H1 (cell line): ENCODE measurements at regions not wholly inside any gene's neighbourhood (a gene's known extent, or its start where the extent isn't known, plus 50 kb on each side); places are given as distances from the start of the nearest gene placed in this dataset.

Experiments used
- CTCF ChIA-PET: fragments of 300-600 bp; sonication (Branson Sonifier 250); formaldehyde crosslinking; loops from one replicate; lab custom pipeline; 2021; ENCODE audit not compliant: partially characterized antibody; lab: Charles Lee
- POLR2A ChIA-PET: fragments of 300-600 bp; sonication (Branson Sonifier 250); formaldehyde crosslinking; loops from one replicate; lab custom pipeline; 2021; ENCODE audit warnings: inconsistent platforms; ENCODE audit not compliant: partially characterized antibody; lab: Charles Lee
- DNase-seq, 2 experiments: peaks; one replicate each; pipeline versions ENCODE4 v3.0.0 to v3.0.0-alpha.2; 2010 to 2022; ENCODE audit warnings: low spot score in 2 of 2, low read depth in 1 of 2, mixed read lengths in 1 of 2
- FAIRE-seq: peaks from 2 replicates; lab custom pipeline; 2011; peaks lifted over from hg19 to GRCh38; lab: Jason Lieb, UNC
- H2AFZ ChIP-seq: 2 replicates; pipeline ENCODE4 v1.8.1; 2012; ENCODE audit warnings: low read length, inconsistent platforms
- H2AK5ac ChIP-seq: 2 replicates; pipeline ENCODE4 v1.6.1; 2013; ENCODE audit warnings: low read depth, low read length
- H2BK120ac ChIP-seq: replicated peaks from 2 replicates; pipeline ENCODE3; 2013; ENCODE audit warnings: low read depth, low read length, inconsistent platforms
- H2BK12ac ChIP-seq: 2 replicates; pipeline ENCODE4 v1.6.1; 2013; ENCODE audit warnings: low read depth, low read length
- H2BK15ac ChIP-seq: 2 replicates; pipeline ENCODE4 v1.6.1; 2013; ENCODE audit warnings: low read length
- H2BK20ac ChIP-seq: 2 replicates; pipeline ENCODE4 v1.6.1; 2013; ENCODE audit warnings: low read length
- H2BK5ac ChIP-seq: 2 replicates; pipeline ENCODE4 v1.6.1; 2013; ENCODE audit warnings: low read depth, low read length
- H3K14ac ChIP-seq: 2 replicates; pipeline ENCODE4 v1.6.1; 2013; ENCODE audit warnings: inconsistent platforms; ENCODE audit not compliant: insufficient read length
- H3K18ac ChIP-seq: 2 replicates; pipeline ENCODE4 v1.6.1; 2013; ENCODE audit warnings: low read length; ENCODE audit errors: extremely low read depth
- H3K23ac ChIP-seq: 2 replicates; pipeline ENCODE4 v1.6.1; 2013; ENCODE audit warnings: inconsistent platforms; ENCODE audit not compliant: insufficient read length
- H3K23me2 ChIP-seq: 2 replicates; pipeline ENCODE4 v1.6.1; 2013; ENCODE audit warnings: low read depth, low read length
- H3K27ac ChIP-seq: 2 replicates; pipeline ENCODE4 v1.6.1; 2011; ENCODE audit warnings: low read depth, low read length, inconsistent platforms
- H3K27me3 ChIP-seq, 4 experiments: replicated peaks in 1 of 4; 1 replicate in 1 of 4; 2 replicates in 3 of 4; pipeline versions ENCODE4 v1.6.1 to v1.8.1; 2011 to 2013; ENCODE audit warnings: low read length in 3 of 4, mild to moderate bottlenecking in 3 of 4, inconsistent platforms in 2 of 4, mixed read lengths in 2 of 4, moderate library complexity in 1 of 4; ENCODE audit not compliant: control insufficient read depth in 3 of 4, insufficient read depth in 3 of 4; ENCODE audit errors: extremely low read depth in 1 of 4
- H3K36me3 ChIP-seq, 4 experiments: 2 replicates each; pipeline versions ENCODE4 v1.6.1 to v1.8.1; 2011 to 2013; ENCODE audit warnings: mild to moderate bottlenecking in 4 of 4, low read length in 3 of 4, moderate library complexity in 2 of 4, control low read depth in 1 of 4, inconsistent platforms in 1 of 4; ENCODE audit not compliant: insufficient read depth in 4 of 4, control insufficient read depth in 2 of 4
- H3K4ac ChIP-seq: replicated peaks from 2 replicates; pipeline ENCODE3; 2013; ENCODE audit warnings: low read length, low read depth, mixed read lengths, inconsistent platforms; ENCODE audit not compliant: insufficient read length
- H3K4me1 ChIP-seq, 4 experiments: replicated peaks in 1 of 4; 1 replicate in 1 of 4; 2 replicates in 3 of 4; pipeline versions ENCODE4 v1.6.1 to v1.8.1; 2011 to 2013; ENCODE audit warnings: low read length in 3 of 4, inconsistent platforms in 2 of 4, mixed read lengths in 1 of 4; ENCODE audit not compliant: insufficient read depth in 4 of 4, control insufficient read depth in 3 of 4
- H3K4me2 ChIP-seq, 2 experiments: 2 replicates each; pipeline versions ENCODE4 v1.6.1 to v1.8.1; 2011 to 2013; ENCODE audit warnings: low read depth in 2 of 2, low read length in 2 of 2, control low read depth in 1 of 2, inconsistent platforms in 1 of 2, mild to moderate bottlenecking in 1 of 2; ENCODE audit not compliant: insufficient read depth in 1 of 2
- H3K4me3 ChIP-seq, 4 experiments: fragments of 200-600, 300-600 bp in 1 of 4; sonication (generic), shearing (Covaris generic), sonication (Bioruptor Twin) in 1 of 4; 2 replicates each; pipeline versions ENCODE4 v1.5.1 to v1.8.1; 2011 to 2016; ENCODE audit warnings: low read length in 4 of 4, low read depth in 3 of 4, control low read depth in 2 of 4, inconsistent platforms in 2 of 4, mild to moderate bottlenecking in 2 of 4, mixed read lengths in 1 of 4, moderate library complexity in 1 of 4; ENCODE audit not compliant: insufficient read depth in 2 of 4; ENCODE audit errors: extremely low read depth in 1 of 4
- H3K56ac ChIP-seq: replicated peaks from 2 replicates; pipeline ENCODE3; 2013; ENCODE audit warnings: low read depth, mild to moderate bottlenecking, mixed read lengths, low read length, inconsistent platforms; ENCODE audit not compliant: insufficient read length
- H3K79me1 ChIP-seq: 2 replicates; pipeline ENCODE4 v1.6.1; 2013; ENCODE audit warnings: low read depth, low read length, control low read depth
- H3K79me2 ChIP-seq, 2 experiments: 2 replicates each; pipeline versions ENCODE4 v1.6.1 to v1.8.1; 2012 to 2013; ENCODE audit warnings: low read length in 2 of 2, mild to moderate bottlenecking in 2 of 2, inconsistent platforms in 1 of 2; ENCODE audit not compliant: insufficient read depth in 2 of 2, control insufficient read depth in 1 of 2
- H3K9ac ChIP-seq, 4 experiments: replicated peaks in 1 of 4; 1 replicate in 1 of 4; 2 replicates in 3 of 4; pipeline versions ENCODE4 v1.6.1 to v1.8.1; 2011 to 2013; ENCODE audit warnings: low read depth in 3 of 4, low read length in 3 of 4, control low read depth in 2 of 4, mild to moderate bottlenecking in 2 of 4, moderate library complexity in 2 of 4, inconsistent platforms in 1 of 4; ENCODE audit errors: extremely low read depth in 1 of 4
- H3K9me3 ChIP-seq, 2 experiments: 2 replicates each; pipeline versions ENCODE4 v1.6.1 to v1.8.1; 2012 to 2013; ENCODE audit warnings: mild to moderate bottlenecking in 2 of 2, moderate library complexity in 2 of 2, control low read depth in 1 of 2, inconsistent platforms in 1 of 2, low read depth in 1 of 2, low read length in 1 of 2, mixed read lengths in 1 of 2; ENCODE audit not compliant: insufficient read depth in 2 of 2
- H4K20me1 ChIP-seq, 2 experiments: replicated peaks in 1 of 2; 2 replicates each; pipeline versions ENCODE3 to v1.8.1; 2011 to 2013; ENCODE audit warnings: inconsistent platforms in 2 of 2, low read length in 2 of 2, mild to moderate bottlenecking in 1 of 2; ENCODE audit not compliant: insufficient read depth in 2 of 2, control insufficient read depth in 1 of 2
- H4K5ac ChIP-seq: 2 replicates; pipeline ENCODE4 v1.6.1; 2013; ENCODE audit warnings: low read length, low read depth, mixed read lengths, inconsistent platforms; ENCODE audit not compliant: insufficient read length
- H4K8ac ChIP-seq: 2 replicates; pipeline ENCODE4 v1.8.0; 2013; ENCODE audit warnings: mild to moderate bottlenecking, moderate library complexity, low read length, inconsistent platforms; ENCODE audit not compliant: insufficient read depth; ENCODE audit errors: extremely low read depth
- H4K91ac ChIP-seq: replicated peaks from 2 replicates; pipeline ENCODE3; 2013; ENCODE audit warnings: low read length, mixed read lengths, inconsistent platforms; ENCODE audit not compliant: insufficient read length
- EP300 ChIP-seq, 2 experiments: IDR thresholded peaks; 1 replicate in 1 of 2; 2 replicates in 1 of 2; pipeline ENCODE4 v1.6.1; 2011 to 2012; ENCODE audit warnings: low read depth in 2 of 2, low read length in 2 of 2, mild to moderate bottlenecking in 2 of 2, borderline replicate concordance in 1 of 2, inconsistent platforms in 1 of 2, moderate library complexity in 1 of 2
- GABPA ChIP-seq: IDR thresholded peaks from 2 replicates; pipeline ENCODE4 v1.6.1; 2011; ENCODE audit warnings: mild to moderate bottlenecking, low read length, moderate library complexity, borderline replicate concordance; ENCODE audit not compliant: insufficient read depth
- KDM1A ChIP-seq: fragments of 200-600, 300-600 bp; sonication (generic); IDR thresholded peaks from 2 replicates; pipeline ENCODE4 v1.7.1; 2016; ENCODE audit warnings: mild to moderate bottlenecking, low read length, borderline replicate concordance
- SAP30 ChIP-seq: fragments of 300-600 bp; sonication (generic); IDR thresholded peaks from 2 replicates; pipeline ENCODE4 v1.7.1; 2012; ENCODE audit warnings: low read length, moderate library complexity, mild to moderate bottlenecking, inconsistent platforms; ENCODE audit not compliant: insufficient read depth, insufficient replicate concordance
- TCF12 ChIP-seq: IDR thresholded peaks from 2 replicates; pipeline ENCODE4 v1.6.1; 2011; ENCODE audit warnings: low read depth, mild to moderate bottlenecking, low read length
- TEAD4 ChIP-seq: IDR thresholded peaks from 2 replicates; pipeline ENCODE4 v1.6.1; 2012; ENCODE audit warnings: low read depth, low read length, inconsistent platforms, mixed read lengths
- WGBS, 2 experiments: shearing (Covaris generic) in 1 of 2; methylation state at CpG; one replicate each; pipeline versions ENCODE4 v1.1.6 to v1.1.7; 2013 to 2015; ENCODE audit warnings: low lambda C conversion rate in 2 of 2, mixed read lengths in 2 of 2, inconsistent platforms in 1 of 2, low coverage in 1 of 2, missing lambda C conversion rate in 1 of 2; ENCODE audit not compliant: insufficient replicate concordance in 2 of 2, insufficient coverage in 1 of 2, insufficient read length in 1 of 2; ENCODE audit errors: extremely low coverage in 1 of 2, missing lambda C conversion rate in 1 of 2; 5-methylcytosine and 5-hydroxymethylcytosine counted together
- TF ChIP-seq, protein P1 (sequence below), 3 experiments: IDR thresholded peaks; 1 replicate in 2 of 3; 2 replicates in 1 of 3; pipeline versions ENCODE4 v1.5.1 to v1.6.1; 2011; ENCODE audit warnings: low read length in 3 of 3, mild to moderate bottlenecking in 3 of 3, inconsistent platforms in 2 of 3, low read depth in 1 of 3, moderate library complexity in 1 of 3; ENCODE audit not compliant: insufficient read depth in 1 of 3; ENCODE audit errors: control extremely low read depth in 1 of 3
- TF ChIP-seq, protein P2 (sequence below): IDR thresholded peaks from 2 replicates; pipeline ENCODE4 v1.6.1; 2011; ENCODE audit warnings: low read length, improper control_type of control experiment

DNA sequence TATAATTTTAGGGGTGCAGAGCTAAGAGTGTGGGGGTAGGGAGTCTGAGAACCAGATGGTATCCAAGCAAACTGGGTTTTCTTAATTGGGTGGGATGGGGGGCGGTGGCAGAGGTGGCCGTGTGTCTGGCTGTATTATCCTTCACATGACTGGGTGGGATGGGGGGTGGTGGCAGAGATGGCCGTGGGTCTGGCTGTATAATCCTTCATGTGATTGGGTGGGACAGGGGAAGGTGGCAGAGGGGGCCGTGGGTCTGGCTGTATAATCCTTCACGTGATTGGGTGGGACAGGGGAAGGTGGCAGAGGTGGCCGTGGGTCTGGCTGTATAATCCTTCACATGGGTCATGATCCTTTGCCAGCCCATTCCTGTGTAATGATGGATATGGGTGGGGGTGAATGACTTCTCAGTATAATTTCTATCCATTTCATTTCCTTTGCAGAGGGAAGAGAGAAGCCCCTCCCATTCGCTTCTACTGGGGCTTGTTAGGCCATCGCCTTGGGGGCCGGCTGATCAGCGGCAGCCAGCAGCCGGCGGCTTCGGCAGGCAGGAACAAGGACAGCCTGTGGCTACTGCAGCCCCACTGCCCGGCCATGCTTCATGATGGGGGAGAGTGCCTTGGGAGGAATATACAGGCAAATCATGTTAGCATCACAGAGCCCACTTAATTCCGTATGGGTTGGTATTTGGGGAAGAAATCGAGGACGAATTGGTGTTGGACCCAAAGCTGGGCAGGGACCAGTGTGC, 179.6 kb upstream of the MKI67 start:
- Histone ChIP-seq H3K4me1 (0 out of 7 replicates have a peak, but pooled peaks cover 0 to under 1% (median 0%) of the 10 kb centered on the region in 4 experiments), H2BK120ac (no peak overlapping the region), H3K4me2 (no peak overlapping the region), H3K4ac (no peak overlapping the region), H2BK15ac (no peak overlapping the region), H4K20me1 (no peaks in the 10 kb centered on the region), H3K23ac (no peak overlapping the region), H2BK5ac (no peak overlapping the region), H3K56ac (no peak overlapping the region), H3K4me3 (no peak overlapping the region), H3K79me1 (no peaks in the 10 kb centered on the region), H3K79me2 (no peaks in the 10 kb centered on the region), H4K5ac (no peak overlapping the region), H3K9me3 (peaks cover 15 to 19% of the 10 kb centered on the region in 2 experiments; a peak in 2 of 4 replicates), H3K14ac (no peak overlapping the region), H3K27me3 (no peaks in the 10 kb centered on the region), H3K18ac (no peak overlapping the region), H4K91ac (no peak overlapping the region), H3K36me3 (no peaks in the 10 kb centered on the region), H2AK5ac (no peak overlapping the region), H3K23me2 (no peaks in the 10 kb centered on the region), H3K27ac (no peak overlapping the region), H4K8ac (no peak overlapping the region), H2BK20ac (no peak overlapping the region), H2BK12ac (no peak overlapping the region), H3K9ac (no peak overlapping the region), H2AFZ (no peak overlapping the region; the same call in 1 of the 2 replicates)
- WGBS, 2 experiments, result 90% methylated on average over 16 of the region's 17 CpGs; no CpG with 5 or more reads in 1 of the 2 experiments
- FAIRE-seq (no peak), DNase-seq (no peak)
- ChIA-PET POLR2A (no interaction called here), CTCF (interaction anchor here (1.5 to 2.3 kb wide), 3 partner anchors 11 to 192 kb away, joined by 3 to 7 read pairs (median 5); no protein-coding TSS in a partner anchor)
- TF ChIP-seq TEAD4, result no peak
- no peak for TF ChIP-seq GABPA
- no peak for TF ChIP-seq KDM1A
- TF ChIP-seq, protein P1, sequence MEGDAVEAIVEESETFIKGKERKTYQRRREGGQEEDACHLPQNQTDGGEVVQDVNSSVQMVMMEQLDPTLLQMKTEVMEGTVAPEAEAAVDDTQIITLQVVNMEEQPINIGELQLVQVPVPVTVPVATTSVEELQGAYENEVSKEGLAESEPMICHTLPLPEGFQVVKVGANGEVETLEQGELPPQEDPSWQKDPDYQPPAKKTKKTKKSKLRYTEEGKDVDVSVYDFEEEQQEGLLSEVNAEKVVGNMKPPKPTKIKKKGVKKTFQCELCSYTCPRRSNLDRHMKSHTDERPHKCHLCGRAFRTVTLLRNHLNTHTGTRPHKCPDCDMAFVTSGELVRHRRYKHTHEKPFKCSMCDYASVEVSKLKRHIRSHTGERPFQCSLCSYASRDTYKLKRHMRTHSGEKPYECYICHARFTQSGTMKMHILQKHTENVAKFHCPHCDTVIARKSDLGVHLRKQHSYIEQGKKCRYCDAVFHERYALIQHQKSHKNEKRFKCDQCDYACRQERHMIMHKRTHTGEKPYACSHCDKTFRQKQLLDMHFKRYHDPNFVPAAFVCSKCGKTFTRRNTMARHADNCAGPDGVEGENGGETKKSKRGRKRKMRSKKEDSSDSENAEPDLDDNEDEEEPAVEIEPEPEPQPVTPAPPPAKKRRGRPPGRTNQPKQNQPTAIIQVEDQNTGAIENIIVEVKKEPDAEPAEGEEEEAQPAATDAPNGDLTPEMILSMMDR (IDR thresholded peaks at IDR 0.05; ENCODE audit: control extremely low read depth in 1 of 3, insufficient read depth in 1 of 3, low read depth in 1 of 3, low read length in 3 of 3), result no peak
- TF ChIP-seq EP300 (IDR thresholded peaks at IDR 0.05; ENCODE audit: borderline replicate concordance in 1 of 2, low read depth in 2 of 2, low read length in 2 of 2), result no peak
- TF ChIP-seq SAP30, result no peak
- TF ChIP-seq TCF12, result no peak
- TF ChIP-seq, protein P2, sequence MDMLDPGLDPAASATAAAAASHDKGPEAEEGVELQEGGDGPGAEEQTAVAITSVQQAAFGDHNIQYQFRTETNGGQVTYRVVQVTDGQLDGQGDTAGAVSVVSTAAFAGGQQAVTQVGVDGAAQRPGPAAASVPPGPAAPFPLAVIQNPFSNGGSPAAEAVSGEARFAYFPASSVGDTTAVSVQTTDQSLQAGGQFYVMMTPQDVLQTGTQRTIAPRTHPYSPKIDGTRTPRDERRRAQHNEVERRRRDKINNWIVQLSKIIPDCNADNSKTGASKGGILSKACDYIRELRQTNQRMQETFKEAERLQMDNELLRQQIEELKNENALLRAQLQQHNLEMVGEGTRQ, result no peak
